Occipital lobe (tissue), 1 donor: ENCODE measurements at regions not wholly inside any gene's neighbourhood (a gene's known extent, or its start where the extent isn't known, plus 50 kb on each side); places are given as distances from the start of the nearest gene placed in this dataset.

Experiments
- DNase-seq: peaks from one replicate; lab custom pipeline; 2025; lab: John Stamatoyannopoulos, UW

DNA sequence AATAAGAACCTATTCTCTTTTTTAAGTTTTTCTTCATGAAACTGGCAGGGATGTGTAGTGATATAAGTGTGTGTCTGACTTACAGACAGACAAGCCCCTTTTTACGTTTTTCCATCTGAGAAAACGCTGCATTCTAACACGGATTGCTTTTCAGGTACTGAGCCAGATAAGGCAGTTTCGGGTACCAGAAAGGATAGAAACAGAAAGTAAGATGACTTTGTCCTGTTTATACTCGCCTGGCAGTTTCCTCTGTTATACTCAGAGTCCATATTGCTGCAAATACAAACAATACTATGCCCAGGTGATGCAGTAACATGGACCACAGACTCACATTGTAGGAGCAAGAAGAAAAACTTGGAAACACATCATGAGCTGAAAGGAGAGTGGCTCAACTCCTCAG is 2320.6 kb upstream of the AGA start:
- DNase-seq: no peak

DNA sequence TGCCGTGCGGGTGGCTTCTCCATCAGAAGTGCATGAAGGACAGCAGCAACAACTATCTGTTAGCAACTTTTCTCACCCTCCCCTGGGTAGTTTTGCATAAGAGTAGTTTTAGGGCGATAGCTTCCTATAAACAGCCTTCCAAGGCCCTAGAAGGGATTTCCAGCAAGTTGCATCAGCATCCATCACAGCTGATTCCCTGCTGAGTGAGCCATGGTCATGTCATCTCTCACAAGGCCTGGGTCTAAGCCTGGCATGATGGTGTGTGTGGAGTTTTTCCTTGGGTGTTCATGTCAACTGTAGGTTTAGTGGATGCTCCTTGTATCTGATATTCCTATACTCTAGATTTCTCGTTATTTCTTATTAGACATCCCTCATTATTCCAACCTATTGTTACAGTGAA is 2324.7 kb upstream of the AGA start:
- DNase-seq: no peak

DNA sequence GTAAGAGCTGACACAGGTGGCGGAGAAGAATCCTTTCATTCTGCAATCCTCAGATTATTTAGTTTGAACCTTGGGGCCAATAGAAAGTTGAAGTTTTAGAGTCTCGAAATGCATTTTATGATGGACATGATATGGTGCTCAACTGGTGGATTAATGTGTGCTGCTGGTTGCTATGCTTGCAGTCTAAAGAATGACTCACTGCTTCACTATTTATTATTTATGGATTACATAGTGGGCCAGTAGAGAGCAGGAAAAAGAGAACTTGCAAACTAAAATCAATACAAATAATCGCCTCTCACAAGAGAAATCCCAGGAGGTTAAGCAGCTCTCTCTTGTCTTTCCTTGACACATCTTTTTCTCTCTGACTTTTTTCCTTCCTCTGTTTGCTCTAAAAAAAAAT is 2326.8 kb upstream of the AGA start:
- DNase-seq: no peak

DNA sequence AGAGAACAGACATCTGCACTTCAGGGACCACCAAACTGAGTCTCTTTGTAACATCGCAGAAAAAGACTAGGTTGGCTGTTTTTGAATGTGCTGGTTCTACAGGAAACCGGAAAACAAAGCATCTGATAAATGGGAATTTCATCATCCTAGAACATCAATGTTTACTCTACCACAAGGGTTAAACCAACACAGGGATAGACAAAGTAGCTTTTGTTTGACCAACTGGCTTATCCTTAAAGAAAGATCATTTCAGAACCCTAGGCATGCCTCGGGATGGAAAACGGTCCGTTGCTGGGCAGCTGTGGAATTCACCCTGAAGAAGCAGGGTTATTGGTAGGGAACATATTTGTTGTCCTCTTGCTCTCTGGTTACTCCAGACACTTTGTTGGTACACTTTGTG is 2355.5 kb upstream of the AGA start:
- DNase-seq: no peak

DNA sequence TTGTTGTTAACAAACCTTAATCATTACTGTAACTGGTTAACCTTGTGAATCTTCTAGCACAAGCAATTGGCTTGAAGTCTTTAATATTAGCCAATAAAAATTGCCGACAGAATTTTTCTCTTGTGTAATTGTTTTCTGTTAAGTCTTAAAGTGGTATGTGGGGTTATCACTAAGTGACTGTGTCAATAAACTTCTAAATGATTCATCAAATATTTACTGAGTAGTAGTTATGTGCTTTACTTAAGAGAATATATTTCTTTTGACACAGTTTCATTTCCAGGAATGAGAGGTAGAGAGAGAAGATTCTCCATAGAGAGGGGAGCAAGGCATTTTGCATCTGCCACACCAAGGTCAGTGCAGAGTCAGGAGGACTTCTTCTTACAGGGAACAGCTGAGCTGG is 2361.6 kb upstream of the AGA start:
- DNase-seq: no peak

DNA sequence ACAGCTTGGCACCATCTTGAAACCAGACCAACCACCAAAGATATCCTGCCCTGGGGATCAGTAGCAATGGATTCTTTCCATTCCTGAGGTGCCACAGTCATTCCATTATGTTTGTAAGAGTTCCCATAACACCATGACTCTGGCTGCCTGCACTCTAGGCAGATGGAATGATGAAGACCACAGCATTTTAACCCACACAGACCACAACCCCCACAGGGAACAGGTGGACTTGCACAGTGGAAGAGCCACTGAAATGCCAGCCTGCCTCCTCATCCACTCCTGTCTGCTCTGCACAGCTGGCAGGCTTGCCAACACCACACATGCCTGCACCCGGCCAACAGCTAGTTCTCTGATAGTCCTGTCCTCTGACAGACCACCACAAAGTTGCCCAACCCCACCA is 2362.2 kb upstream of the AGA start:
- DNase-seq: no peak

DNA sequence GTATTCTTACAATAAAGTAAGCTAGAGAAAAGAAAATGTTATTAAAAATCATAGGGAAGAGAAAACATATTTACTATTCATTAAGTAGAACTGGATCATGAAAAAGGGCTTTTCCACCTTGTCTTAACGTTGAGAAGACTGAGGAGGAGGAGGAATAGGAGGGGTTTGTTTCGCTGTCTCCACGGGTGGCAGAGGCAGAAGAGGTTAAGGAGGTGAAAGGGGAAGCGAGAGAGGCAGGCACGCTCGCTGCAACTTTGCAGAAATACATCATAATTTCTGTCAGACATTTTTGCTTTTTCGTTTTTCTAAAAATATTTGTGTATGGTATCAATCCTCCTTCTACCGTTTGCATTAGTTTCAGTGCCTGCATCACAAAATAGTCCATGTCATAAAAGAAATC is 2375.1 kb upstream of the AGA start:
- no peak for DNase-seq

DNA sequence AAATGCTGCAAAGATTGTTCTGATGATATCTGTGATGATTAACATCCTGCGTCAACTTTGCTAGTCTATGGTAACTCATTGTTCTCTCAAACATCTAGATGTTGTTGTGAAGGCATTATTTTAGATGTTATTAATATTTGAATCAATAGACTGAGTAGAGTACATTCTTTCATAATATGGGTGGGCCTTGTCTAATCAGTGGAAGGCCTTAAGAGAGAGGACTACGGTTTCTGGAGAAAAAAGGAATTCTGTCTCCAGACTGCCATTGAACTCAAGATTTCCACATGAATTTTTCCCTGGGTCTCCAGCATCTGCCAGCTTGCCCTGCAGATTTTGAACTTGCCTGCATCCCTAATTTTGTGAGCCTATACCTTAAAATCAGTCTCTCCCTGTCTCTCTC is 2381.1 kb upstream of the AGA start:
- no peak for DNase-seq

DNA sequence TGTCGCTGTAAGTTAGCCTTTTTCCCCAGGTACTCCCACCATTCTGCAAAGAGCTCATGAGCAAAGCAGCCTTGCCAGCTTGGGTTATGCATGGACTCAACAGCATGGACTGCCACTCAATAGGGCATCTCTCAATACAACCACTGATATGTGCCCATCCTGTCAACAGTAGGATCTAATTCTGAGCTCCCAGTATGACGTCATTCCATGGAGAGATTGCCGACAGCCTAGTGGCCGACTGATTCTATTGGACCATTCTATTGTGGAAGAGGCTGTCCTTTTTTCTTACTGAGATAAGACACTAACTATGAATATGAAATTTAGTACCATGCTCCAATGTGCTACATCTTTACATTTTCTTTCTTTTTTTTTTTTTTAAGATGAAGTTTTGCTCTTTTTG is 2389.0 kb upstream of the AGA start:
- DNase-seq: no peak

DNA sequence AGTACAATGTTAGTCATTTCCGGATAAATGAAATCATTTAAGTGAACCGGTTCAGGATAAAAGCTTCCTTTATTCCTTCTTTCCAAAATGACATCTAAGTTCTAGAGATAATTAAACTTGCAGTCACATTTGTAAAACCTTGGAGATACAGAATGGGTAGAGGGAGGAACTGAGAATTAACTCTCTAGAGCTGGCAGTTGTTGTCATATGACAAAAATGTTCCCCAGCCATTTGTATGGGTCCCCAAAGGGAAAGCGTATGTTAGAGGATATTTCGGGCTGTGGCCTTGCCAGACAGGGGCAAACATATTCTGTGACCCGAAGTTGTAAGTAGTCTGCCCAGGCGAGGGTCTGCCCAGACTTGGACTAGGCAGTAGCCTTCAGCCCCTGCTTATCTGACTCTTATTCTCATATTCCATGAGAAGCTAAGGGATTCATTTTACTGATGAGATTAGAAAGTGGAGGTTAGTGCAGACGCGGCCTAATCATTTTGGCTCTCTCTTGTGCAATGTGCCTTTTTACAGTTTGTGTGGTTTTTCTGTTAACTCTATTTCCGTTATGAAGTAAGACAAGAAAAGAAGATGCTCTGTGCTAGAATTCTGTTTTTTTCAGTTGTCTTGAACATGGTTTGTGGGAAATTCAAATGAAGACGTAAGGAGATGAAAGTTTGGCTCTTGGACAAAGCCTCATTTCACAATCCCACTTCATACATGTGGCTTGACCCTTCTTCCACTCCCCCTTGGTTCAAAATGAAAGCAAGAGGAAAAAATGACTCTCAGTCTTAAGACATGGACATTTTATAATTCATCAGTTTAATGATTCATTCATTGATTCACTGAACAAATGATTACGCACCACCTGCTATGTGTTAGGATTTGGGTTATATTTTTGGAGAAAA is 2394.2 kb upstream of the AGA start:
- no peak for DNase-seq

DNA sequence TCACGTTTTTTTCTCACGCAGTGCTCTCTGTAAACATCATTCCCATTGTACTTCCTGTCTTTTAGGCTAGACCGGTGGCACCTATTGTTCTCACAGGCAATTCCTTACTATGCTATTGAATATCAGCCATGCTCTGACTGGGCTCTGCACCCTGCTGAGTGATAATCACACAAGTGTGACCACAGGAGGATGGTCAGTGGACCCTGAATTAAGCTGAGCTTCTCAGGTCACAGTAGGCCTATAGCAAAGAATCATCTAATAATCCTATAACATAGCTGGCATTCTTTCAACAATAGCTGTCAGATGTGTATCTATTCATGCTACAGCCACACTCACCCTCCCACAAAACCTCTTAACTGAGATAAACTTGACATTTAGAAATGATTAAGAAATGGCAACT is 2399.8 kb upstream of the TENM3 start:
- DNase-seq: no peak

DNA sequence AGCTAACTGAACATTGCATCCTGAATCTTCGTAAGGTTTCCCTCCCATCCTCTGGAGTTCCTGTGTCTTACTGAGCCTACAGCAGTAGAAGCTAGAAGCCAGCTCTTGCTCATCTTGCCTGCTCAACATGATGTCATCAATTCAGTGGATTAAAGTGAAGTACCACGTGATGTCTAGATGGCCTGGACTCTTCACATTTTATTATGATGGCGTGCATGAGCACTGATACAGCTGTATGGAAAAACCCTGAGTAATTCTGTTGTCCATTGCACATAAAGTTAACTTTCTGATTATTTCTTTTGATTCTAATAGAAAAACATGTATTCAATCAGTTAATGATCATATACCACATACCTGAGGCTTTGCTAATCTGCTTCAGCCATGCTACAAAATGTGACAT is 2387.7 kb upstream of the TENM3 start:
- DNase-seq: no peak

DNA sequence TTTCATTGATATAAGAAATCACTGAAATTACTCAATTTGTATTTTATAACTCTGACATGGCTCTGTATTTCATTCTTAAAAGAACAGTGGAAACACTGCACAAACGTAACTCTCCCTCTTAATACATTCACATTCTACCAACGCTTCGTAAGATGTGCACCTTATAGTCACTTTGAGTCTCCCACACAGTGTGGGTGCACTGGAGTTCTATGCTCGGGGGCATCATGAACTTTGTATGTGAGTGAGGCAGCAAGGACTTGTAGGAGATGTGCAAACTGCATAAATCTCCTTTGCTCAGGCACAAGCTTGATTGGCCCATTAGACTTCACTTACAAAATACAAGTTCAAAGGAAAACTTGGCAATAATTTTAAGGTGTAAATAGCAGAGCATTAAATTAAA is 2385.0 kb upstream of the TENM3 start:
- no peak for DNase-seq

DNA sequence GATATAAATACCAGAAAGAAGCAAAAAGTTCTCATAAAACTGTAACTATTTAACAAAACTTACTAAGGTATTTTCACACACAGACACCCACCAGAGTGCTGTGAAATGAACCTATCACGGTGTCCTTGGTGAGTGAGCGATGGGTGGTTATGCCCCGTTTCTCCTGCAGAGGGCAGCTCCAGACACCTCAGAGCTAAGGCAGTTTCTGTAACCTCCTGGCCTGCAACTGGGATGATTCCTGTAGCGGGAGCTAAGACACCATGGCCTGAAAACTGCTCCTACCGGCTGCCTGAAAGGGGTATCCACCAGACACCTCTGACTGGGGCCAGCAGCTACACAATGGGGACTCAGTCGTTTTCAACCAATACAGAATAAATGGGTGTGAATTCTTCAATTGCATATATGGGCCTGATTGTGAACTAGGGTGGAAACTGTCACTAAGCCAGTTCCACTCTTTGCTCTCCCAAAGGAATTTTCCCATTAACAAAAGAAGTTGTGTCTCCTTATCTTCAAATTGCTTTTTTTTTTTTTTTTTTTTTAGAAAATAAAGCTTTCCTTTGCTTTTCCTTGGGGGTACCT is 2375.8 kb upstream of the TENM3 start:
- DNase-seq: no peak

DNA sequence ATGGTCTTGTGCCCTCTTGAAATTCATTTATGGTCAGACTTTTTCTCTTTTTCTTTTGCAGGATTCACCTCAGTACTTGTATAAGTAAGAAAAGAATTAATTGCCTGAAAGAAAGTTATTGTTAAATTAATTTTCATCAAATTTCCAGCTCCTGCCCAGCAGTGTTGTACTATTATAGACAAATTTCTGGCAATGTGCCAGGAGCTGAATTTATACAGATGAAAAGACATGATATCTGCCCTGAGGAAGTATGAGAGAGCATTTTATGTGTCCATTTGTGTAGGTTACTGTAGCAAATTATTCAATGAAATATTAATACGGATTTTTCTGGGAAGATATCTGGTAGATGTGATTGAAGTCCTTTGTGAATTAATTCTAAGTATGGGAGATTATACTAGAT is 2371.5 kb upstream of the TENM3 start:
- no peak for DNase-seq

DNA sequence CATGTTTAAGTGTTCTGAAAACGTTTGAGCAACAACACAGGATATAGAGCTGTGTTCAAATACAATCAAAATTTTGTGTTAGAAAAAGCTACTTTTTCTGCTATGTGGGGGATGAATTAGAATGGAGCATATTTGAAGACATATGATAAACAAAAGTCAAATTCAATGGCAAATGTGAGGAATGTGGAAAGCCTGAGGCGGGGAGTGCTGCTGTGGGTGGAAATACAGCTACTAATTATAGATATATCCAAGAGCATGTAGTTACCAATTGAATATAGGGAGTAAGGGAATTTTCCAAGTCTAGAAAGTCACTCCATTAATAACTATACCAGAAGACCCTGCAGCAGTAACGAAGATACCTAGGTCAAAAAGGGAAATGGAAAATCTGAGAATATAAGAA is 2370.4 kb upstream of the TENM3 start:
- DNase-seq: no peak

DNA sequence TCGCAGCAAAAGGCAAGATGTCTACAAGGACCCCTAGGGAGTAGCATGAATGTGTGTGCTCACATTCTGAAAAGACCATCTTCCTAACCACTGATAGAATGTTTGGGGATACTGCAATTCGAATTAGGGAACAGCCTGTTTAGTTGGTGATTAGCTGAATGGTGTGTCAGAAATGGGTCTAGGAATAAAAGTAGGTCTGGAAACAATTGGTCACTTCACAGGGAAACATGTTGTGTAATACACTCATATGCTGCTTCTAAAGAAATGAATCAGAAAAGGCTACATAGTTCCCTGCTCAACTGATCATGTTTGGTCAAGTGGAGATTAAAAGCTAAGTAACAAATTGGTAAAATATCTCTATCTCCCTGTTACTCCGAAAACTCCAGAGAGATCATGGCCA is 2362.4 kb upstream of the TENM3 start:
- DNase-seq: no peak

DNA sequence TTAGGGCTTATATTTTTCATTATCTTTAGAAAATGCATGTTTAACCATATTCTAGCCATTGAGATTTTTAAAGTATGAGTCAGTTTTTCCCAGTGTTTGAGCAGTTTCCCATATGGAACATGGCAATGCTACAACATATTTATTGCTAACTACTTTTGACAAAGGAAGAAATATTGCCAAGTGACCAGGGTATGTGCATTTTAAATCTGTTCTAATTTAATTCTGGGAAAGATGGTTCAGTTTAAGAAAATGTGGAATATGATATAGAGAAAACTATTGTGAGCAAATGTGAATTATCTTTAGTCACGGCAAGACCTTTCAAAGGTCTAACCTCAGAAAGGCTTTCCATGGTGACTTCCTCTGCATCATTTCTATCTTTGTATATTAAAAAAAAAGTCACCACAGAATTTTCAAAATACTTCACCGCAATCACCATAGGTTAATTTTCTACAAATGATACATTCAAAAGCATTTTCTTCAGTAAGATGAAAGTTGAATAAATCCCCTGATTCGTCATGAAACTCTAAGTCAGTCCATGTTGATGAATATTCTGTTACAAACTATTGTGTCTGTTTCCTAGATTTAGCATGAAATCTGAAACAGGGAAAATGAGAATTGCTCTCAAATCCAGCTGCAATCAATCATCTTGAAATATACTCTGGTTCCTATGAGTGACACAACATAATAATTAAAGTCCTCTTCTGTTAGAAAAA is 2349.0 kb upstream of the TENM3 start:
- DNase-seq: no peak

DNA sequence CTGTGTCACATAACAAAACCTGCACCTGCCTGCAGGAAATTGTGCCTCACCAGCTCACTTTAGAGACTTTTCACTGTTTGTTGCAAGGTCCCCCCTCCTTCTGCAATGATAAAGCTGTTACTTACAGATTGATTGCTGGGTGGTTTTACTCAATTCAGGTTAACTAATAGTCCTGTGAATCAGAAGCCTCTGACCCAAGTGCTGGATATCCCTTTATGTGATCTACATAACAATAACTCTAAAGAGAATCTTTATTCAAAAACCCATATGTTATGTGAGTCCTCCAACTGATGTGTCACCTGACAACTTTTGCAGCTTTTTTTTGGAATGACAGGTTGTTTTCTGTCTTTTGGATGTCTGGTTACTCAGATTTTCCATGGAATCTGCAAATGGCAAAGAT is 2323.6 kb upstream of the TENM3 start:
- DNase-seq: no peak

DNA sequence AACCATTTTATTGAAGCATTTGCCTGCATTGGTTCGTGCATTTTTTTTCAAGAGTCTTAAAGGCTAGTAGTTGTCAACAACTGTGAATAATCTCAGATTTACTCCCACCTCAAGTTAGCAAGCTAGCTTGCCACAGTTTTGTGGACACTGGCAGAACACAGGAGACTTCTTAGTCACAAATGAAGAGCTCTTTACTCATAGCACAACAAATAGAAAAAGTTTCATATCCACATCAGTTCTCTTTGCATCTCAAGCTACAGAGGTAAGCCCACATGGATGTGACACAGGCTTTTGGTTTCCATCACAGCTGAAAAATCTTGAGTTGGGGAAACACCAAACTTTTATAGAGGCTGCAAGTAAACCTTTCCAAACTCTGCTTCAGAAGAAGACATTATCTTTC is 2315.7 kb upstream of the TENM3 start:
- no peak for DNase-seq

DNA sequence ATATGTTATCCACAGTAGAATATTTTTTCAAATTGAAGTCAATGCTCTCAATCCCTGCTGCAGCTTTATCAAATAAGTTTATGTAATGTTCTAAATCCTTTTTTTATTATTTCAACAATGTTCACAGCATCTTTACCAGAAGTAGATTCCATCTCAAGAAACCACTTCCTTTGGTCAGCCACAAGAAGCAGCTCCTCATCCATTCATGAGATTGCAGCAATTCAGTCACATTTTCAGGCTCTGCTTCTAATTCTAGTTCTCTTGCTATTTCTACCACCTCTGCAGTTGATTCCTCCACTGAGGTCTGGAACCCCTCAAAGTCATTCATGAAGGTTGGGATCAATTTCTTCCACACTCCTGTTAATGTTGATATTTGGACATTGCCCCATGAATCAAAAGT is 2301.3 kb upstream of the TENM3 start:
- no peak for DNase-seq

DNA sequence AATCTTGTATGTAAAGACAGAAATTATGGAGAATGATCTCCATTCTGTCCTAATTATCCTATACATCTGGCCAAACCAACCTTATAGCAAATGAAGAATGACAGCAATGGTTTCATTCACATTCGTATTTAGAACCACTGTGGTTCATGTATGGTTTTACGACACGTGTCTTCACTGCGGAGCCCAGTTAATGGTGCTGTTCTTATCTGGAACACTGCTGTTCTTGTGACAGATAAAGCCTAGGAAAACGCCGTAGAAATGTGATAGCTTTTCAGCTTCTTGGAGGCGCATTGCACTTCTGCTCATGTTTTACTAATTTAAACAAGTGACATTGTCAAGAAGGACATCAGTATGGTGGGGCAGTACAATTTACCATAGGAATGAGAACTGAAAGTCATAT is 2266.4 kb upstream of the TENM3 start:
- no peak for DNase-seq

DNA sequence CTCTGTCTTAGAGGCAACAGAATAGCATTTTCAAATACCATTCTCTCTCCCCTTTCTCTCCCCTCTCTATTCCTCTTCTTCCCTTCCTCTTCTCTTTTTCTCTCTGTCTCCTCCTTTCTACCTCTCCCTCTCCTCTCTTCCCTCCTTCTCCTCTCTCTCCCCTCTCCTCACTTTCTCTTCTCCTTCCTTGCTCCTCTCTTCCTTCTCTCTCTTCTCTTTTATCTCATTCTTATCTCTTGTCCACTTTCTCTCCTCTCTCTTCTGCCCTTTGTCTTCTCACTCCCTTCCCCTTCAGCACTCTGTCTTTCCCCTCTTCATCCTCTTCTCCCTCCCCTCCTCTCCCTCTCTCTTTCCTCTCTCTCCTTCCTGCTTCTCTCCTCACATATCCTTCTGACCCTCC is 2265.8 kb upstream of the TENM3 start:
- no peak for DNase-seq
